ENCODE measurements at regions not wholly inside any gene's neighbourhood (a gene's known extent, or its start where the extent isn't known, plus 50 kb on each side); places are given as distances from the start of the nearest gene placed in this dataset.

- TF ChIP-seq ATF2 (CRISPR knock-in tag; IDR thresholded peaks at IDR 0.05; ENCODE audit: borderline replicate concordance, low read depth) (no peak), ATF3 (CRISPR knock-in tag; conservative IDR thresholded peaks at IDR 0.05) (no peak), CTCF (IDR thresholded peaks at IDR 0.05) (no peak), CBFB (CRISPR knock-in tag; IDR thresholded peaks at IDR 0.05; ENCODE audit: low read depth) (no peak), NR2C2 (CRISPR knock-in tag; IDR thresholded peaks at IDR 0.05) (no peak), NFYB (CRISPR knock-in tag; conservative IDR thresholded peaks at IDR 0.05; ENCODE audit: low read depth) (no peak), ZNF138 (CRISPR knock-in tag; conservative IDR thresholded peaks at IDR 0.05) (no peak), AFF4 (CRISPR knock-in tag; IDR thresholded peaks at IDR 0.05; ENCODE audit: borderline replicate concordance) (no peak), ZBTB43 (CRISPR knock-in tag; IDR thresholded peaks at IDR 0.05) (no peak), SMAD4 (CRISPR knock-in tag; IDR thresholded peaks at IDR 0.05) (no peak)
Measured at GRCh38 chr12:124508381-124509079, 58.9 kb downstream of the NCOR2 start.

Measured in WTC11 (cell line).